KMS-11 (cell line): ENCODE measurements at regions not wholly inside any gene's neighbourhood (a gene's known extent, or its start where the extent isn't known, plus 50 kb on each side); places are given as distances from the start of the nearest gene placed in this dataset.
A peak's percentile ranks its signal among the peaks of the same experiment; 100 is the strongest.

Experiments used
- H2AFZ ChIP-seq: fragments of 200-600 bp; sonication (generic); 2 replicates; pipeline ENCODE4 v1.6.1; 2016; ENCODE audit warnings: antibody characterized with exemption, mixed run types, low read depth
- H3K27ac ChIP-seq: fragments of 200-600 bp; sonication (generic); 2 replicates; pipeline ENCODE4 v1.6.1; 2016; ENCODE audit warnings: mild to moderate bottlenecking, mixed run types
- H3K27me3 ChIP-seq: fragments of 200-600 bp; sonication (generic); 2 replicates; pipeline ENCODE4 v1.6.1; 2017; ENCODE audit warnings: mild to moderate bottlenecking, low read depth, mixed run types, moderate library complexity; ENCODE audit not compliant: insufficient read depth
- H3K36me3 ChIP-seq: fragments of 200-600 bp; sonication (generic); 2 replicates; pipeline ENCODE4 v1.6.1; 2017; ENCODE audit warnings: mild to moderate bottlenecking, mixed run types; ENCODE audit not compliant: insufficient read depth
- H3K4me1 ChIP-seq: fragments of 200-600 bp; sonication (generic); 2 replicates; pipeline ENCODE4 v1.6.1; 2016; ENCODE audit warnings: mild to moderate bottlenecking, low read depth, mixed run types; ENCODE audit not compliant: poor library complexity, severe bottlenecking
- H3K4me2 ChIP-seq: fragments of 200-600 bp; sonication (generic); 2 replicates; pipeline ENCODE4 v1.7.0; 2016; ENCODE audit warnings: mild to moderate bottlenecking, mixed run types
- H3K4me3 ChIP-seq: fragments of 200-600 bp; sonication (generic); IDR thresholded peaks from 2 replicates; pipeline ENCODE4 v1.6.1; 2017; ENCODE audit warnings: low read depth, low read length, mixed read lengths; ENCODE audit not compliant: insufficient read depth
- H3K79me2 ChIP-seq: fragments of 200-600 bp; sonication (generic); 2 replicates; pipeline ENCODE4 v1.6.1; 2016; ENCODE audit warnings: low read depth, mixed run types; ENCODE audit not compliant: insufficient read depth
- H3K9ac ChIP-seq: fragments of 200-600 bp; sonication (generic); 2 replicates; pipeline ENCODE4 v1.6.1; 2016; ENCODE audit warnings: mild to moderate bottlenecking, mixed run types
- H4K20me1 ChIP-seq: fragments of 200-600 bp; sonication (generic); 2 replicates; pipeline ENCODE4 v1.6.1; 2016; ENCODE audit warnings: mild to moderate bottlenecking, mixed run types; ENCODE audit not compliant: insufficient read depth
- TF ChIP-seq, protein P1 (sequence below): fragments of 200-600 bp; sonication (generic); conservative IDR thresholded peaks from 2 replicates; pipeline ENCODE4 v1.6.1; 2017; ENCODE audit warnings: low read depth, mild to moderate bottlenecking, antibody characterized with exemption, low read length, moderate library complexity, mixed read lengths

- Histone ChIP-seq H4K20me1 (no peaks in the 10 kb centered on the region), H2AFZ (no peak overlapping the region), H3K4me1 (no peaks in the 10 kb centered on the region), H3K36me3 (no peaks in the 10 kb centered on the region), H3K9ac (no peak overlapping the region), H3K27me3 (no peaks in the 10 kb centered on the region), H3K4me2 (no peak overlapping the region), H3K27ac (no peak overlapping the region), H3K4me3 (no peak overlapping the region), H3K79me2 (no peaks in the 10 kb centered on the region)
- TF ChIP-seq, protein P1, sequence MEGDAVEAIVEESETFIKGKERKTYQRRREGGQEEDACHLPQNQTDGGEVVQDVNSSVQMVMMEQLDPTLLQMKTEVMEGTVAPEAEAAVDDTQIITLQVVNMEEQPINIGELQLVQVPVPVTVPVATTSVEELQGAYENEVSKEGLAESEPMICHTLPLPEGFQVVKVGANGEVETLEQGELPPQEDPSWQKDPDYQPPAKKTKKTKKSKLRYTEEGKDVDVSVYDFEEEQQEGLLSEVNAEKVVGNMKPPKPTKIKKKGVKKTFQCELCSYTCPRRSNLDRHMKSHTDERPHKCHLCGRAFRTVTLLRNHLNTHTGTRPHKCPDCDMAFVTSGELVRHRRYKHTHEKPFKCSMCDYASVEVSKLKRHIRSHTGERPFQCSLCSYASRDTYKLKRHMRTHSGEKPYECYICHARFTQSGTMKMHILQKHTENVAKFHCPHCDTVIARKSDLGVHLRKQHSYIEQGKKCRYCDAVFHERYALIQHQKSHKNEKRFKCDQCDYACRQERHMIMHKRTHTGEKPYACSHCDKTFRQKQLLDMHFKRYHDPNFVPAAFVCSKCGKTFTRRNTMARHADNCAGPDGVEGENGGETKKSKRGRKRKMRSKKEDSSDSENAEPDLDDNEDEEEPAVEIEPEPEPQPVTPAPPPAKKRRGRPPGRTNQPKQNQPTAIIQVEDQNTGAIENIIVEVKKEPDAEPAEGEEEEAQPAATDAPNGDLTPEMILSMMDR, result no peak
Observed at GRCh38 chr11:24225501-24225900, 271.4 kb upstream of the LUZP2 start.

DNA sequence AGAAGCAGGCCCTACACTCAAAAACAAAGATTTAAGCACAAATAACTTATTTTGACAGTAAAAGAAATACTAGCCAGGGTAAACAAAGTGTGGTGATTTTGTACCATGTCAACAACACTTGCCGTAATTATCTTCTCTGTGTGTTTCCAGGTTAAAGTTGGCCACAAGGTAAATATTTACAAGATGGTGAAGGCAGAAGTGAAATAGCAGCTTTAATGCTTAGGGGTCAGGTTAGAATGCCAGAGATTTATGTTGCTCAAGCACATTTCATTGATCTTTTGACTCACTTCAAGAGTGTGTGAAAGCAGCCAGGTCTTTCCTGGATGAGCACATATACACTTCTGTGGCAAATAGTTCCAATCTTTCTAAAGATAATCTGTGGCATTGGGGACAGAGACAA lies 270.2 kb upstream of the LUZP2 start:
- TF ChIP-seq, protein P1, result no peak
- Histone ChIP-seq H4K20me1 (no peaks in the 10 kb centered on the region), H3K4me3 (no peak overlapping the region), H3K9ac (no peak overlapping the region), H3K27me3 (no peaks in the 10 kb centered on the region), H3K4me1 (no peaks in the 10 kb centered on the region), H3K27ac (no peak overlapping the region), H2AFZ (no peak overlapping the region), H3K4me2 (no peak overlapping the region), H3K79me2 (no peaks in the 10 kb centered on the region), H3K36me3 (no peaks in the 10 kb centered on the region)

- Histone ChIP-seq H4K20me1 (no peaks in the 10 kb centered on the region), H3K36me3 (no peaks in the 10 kb centered on the region), H3K9ac (no peak overlapping the region), H3K27me3 (no peaks in the 10 kb centered on the region), H3K79me2 (no peaks in the 10 kb centered on the region), H3K4me1 (peaks cover 22% of the 10 kb centered on the region), H3K4me2 (peak overlapping the region; percentile 10; the same call in 1 of the 2 replicates), H3K4me3 (no peak overlapping the region), H3K27ac (peak overlapping the region; percentile 22; the same call in 1 of the 2 replicates), H2AFZ (no peak overlapping the region)
- TF ChIP-seq, protein P1, result no peak
Observed at GRCh38 chr11:24233041-24233440, 263.8 kb upstream of the LUZP2 start.

- no peak overlapping the region for H2AFZ ChIP-seq
- no peak overlapping the region for H3K4me3 ChIP-seq
- no peak overlapping the region for H3K9ac ChIP-seq
- H3K4me2 ChIP-seq, result no peak overlapping the region
- no peaks in the 10 kb centered on the region for H4K20me1 ChIP-seq
- peaks cover 22% of the 10 kb centered on the region for H3K4me1 ChIP-seq
- TF ChIP-seq, protein P1, result no peak
- no peaks in the 10 kb centered on the region for H3K79me2 ChIP-seq
- no peaks in the 10 kb centered on the region for H3K36me3 ChIP-seq
- no peak overlapping the region for H3K27ac ChIP-seq
- H3K27me3 ChIP-seq, result no peaks in the 10 kb centered on the region
Observed at GRCh38 chr11:24234822-24235508, 261.9 kb upstream of the LUZP2 start.
